CD4-positive, alpha-beta memory T cell (primary cell): ENCODE measurements at regions not wholly inside any gene's neighbourhood (a gene's known extent, or its start where the extent isn't known, plus 50 kb on each side); places are given as distances from the start of the nearest gene placed in this dataset.

Source experiments
- CTCF ChIA-PET: fragments of 350-600 bp; sonication (Branson Sonifier 250); formaldehyde crosslinking; loops from one replicate; lab custom pipeline; 2021; ENCODE audit warnings: inconsistent platforms; ENCODE audit not compliant: partially characterized antibody; lab: Charles Lee
- POLR2A ChIA-PET: fragments of 350-600 bp; sonication (Branson Sonifier 250); formaldehyde crosslinking; loops from one replicate; lab custom pipeline; 2021; ENCODE audit not compliant: partially characterized antibody; lab: Charles Lee
- DNase-seq, 5 donors: peaks; one replicate each; pipeline versions ENCODE4 v3.0.0 to v3.0.0-alpha.2; 2020 to 2022; ENCODE audit warnings: mixed read lengths in 1 of 5
- H3K27ac ChIP-seq: one replicate; pipeline ENCODE4 v1.7.0; 2013; ENCODE audit warnings: low read depth, low read length
- H3K27me3 ChIP-seq: 2 replicates; pipeline ENCODE4 v1.7.0; 2013; ENCODE audit warnings: mild to moderate bottlenecking, low read length, moderate library complexity; ENCODE audit not compliant: insufficient read depth
- H3K36me3 ChIP-seq: 2 replicates; pipeline ENCODE4 v1.7.0; 2013; ENCODE audit warnings: mild to moderate bottlenecking, low read length, moderate library complexity; ENCODE audit not compliant: insufficient read depth
- H3K4me1 ChIP-seq: 2 replicates; pipeline ENCODE4 v1.7.0; 2013; ENCODE audit warnings: mild to moderate bottlenecking, low read length, moderate library complexity; ENCODE audit not compliant: insufficient read depth
- H3K4me3 ChIP-seq, 2 donors: one replicate each; pipeline ENCODE4 v1.7.0; 2013; ENCODE audit warnings: low read length in 2 of 2, mild to moderate bottlenecking in 1 of 2
- H3K9me3 ChIP-seq, 2 donors: one replicate each; pipeline ENCODE4 v1.7.0; 2013; ENCODE audit warnings: low read length in 2 of 2, control low read depth in 1 of 2; ENCODE audit not compliant: control insufficient read depth in 1 of 2
- H3K27ac Mint-ChIP-seq, 7 donors: one replicate each; pipeline ENCODE4 v1.8.0; 2020 to 2021; ENCODE audit warnings: mixed read lengths in 7 of 7, mild to moderate bottlenecking in 6 of 7, inconsistent platforms in 3 of 7, moderate library complexity in 3 of 7
- H3K27me3 Mint-ChIP-seq, 2 donors: one replicate each; pipeline ENCODE4 v1.8.0; 2020 to 2021; ENCODE audit warnings: mixed read lengths in 2 of 2
- H3K36me3 Mint-ChIP-seq, 2 donors: one replicate each; pipeline ENCODE4 v1.8.0; 2020 to 2021; ENCODE audit warnings: mixed read lengths in 2 of 2, inconsistent platforms in 1 of 2, mild to moderate bottlenecking in 1 of 2
- H3K4me1 Mint-ChIP-seq, 4 donors: one replicate each; pipeline ENCODE4 v1.8.0; 2020 to 2021; ENCODE audit warnings: mixed read lengths in 4 of 4, mild to moderate bottlenecking in 1 of 4
- H3K4me3 Mint-ChIP-seq, 8 donors: one replicate each; pipeline ENCODE4 v1.8.0; 2020 to 2021; ENCODE audit warnings: mixed read lengths in 8 of 8, mild to moderate bottlenecking in 7 of 8, moderate library complexity in 6 of 8, inconsistent platforms in 3 of 8
- H3K9me3 Mint-ChIP-seq, 8 donors: one replicate each; pipeline ENCODE4 v1.8.0; 2020 to 2021; ENCODE audit warnings: mixed read lengths in 8 of 8, mild to moderate bottlenecking in 5 of 8, inconsistent platforms in 3 of 8, moderate library complexity in 1 of 8
- intact Hi-C: fragments of 100-400 bp; cut with micrococcal nuclease; formaldehyde crosslinking; loops from one replicate; pipeline ENCODE4 v1.15.1; 2023

GRCh38 chr15:99495430-99496301 is 70.1 kb upstream of the MEF2A start:
- Mint-ChIP-seq H3K36me3 (no peaks in the 10 kb centered on the region), H3K27ac (peak overlapping the region in 3 of 7 donors; percentile 11 to 62 (median 19)), H3K4me1 (peaks cover 0 to 4% (median under 1%) of the 10 kb centered on the region in 4 donors), H3K27me3 (peaks cover 2 to 3% of the 10 kb centered on the region in 2 donors), H3K9me3 (peaks cover 0 to 3% (median 0%) of the 10 kb centered on the region in 8 donors), H3K4me3 (peak overlapping the region in 1 of 8 donors; percentile 18)
- no peaks in the 10 kb centered on the region for H3K27me3 ChIP-seq
- H3K27ac ChIP-seq: no peak overlapping the region
- no peaks in the 10 kb centered on the region for H3K36me3 ChIP-seq
- no peaks in the 10 kb centered on the region for H3K4me1 ChIP-seq
- H3K9me3 ChIP-seq: no peaks in the 10 kb centered on the region
- POLR2A ChIA-PET: interaction anchor here (1.5 kb wide), 1 partner anchor 10 kb away, joined by 3 read pairs; no protein-coding TSS in a partner anchor
- H3K4me3 ChIP-seq: no peak overlapping the region
- DNase-seq: no peak
- intact Hi-C loops: no loop called here
- CTCF ChIA-PET: no interaction called here

- Histone ChIP-seq H3K4me1 (no peaks in the 10 kb centered on the region), H3K27me3 (no peaks in the 10 kb centered on the region), H3K36me3 (no peaks in the 10 kb centered on the region), H3K9me3 (no peaks in the 10 kb centered on the region), H3K4me3 (no peak overlapping the region), H3K27ac (no peak overlapping the region)
- Mint-ChIP-seq H3K4me1 (peaks cover 0 to 4% (median under 1%) of the 10 kb centered on the region in 4 donors), H3K36me3 (no peaks in the 10 kb centered on the region), H3K27me3 (peaks cover 0 to 2% of the 10 kb centered on the region in 2 donors), H3K9me3 (peaks cover 0 to 3% (median 0%) of the 10 kb centered on the region in 8 donors), H3K4me3 (peak overlapping the region in 1 of 8 donors; percentile 18), H3K27ac (peak overlapping the region in 2 of 7 donors; percentile 11 to 62)
- ChIA-PET POLR2A (interaction anchor here (1.5 kb wide), 1 partner anchor 11 kb away, joined by 3 read pairs; no protein-coding TSS in a partner anchor), CTCF (no interaction called here)
- no peak for DNase-seq
- intact Hi-C loops: no loop called here
These were observed 69.5 kb upstream of the MEF2A start for GRCh38 chr15:99496302-99496629.

- DNase-seq: no peak
- Mint-ChIP-seq H3K4me3 (no peak overlapping the region), H3K9me3 (peaks cover 0 to 4% (median 0%) of the 10 kb centered on the region in 8 donors), H3K27ac (no peak overlapping the region), H3K27me3 (peaks cover 0 to 12% of the 10 kb centered on the region in 2 donors), H3K36me3 (no peaks in the 10 kb centered on the region), H3K4me1 (peaks cover 0 to 4% (median 2%) of the 10 kb centered on the region in 4 donors)
- intact Hi-C loops: no loop called here
- Histone ChIP-seq H3K4me1 (no peaks in the 10 kb centered on the region), H3K9me3 (no peaks in the 10 kb centered on the region), H3K27me3 (no peaks in the 10 kb centered on the region), H3K4me3 (no peak overlapping the region), H3K36me3 (no peaks in the 10 kb centered on the region), H3K27ac (no peak overlapping the region)
- CTCF ChIA-PET: no interaction called here
- POLR2A ChIA-PET: no interaction called here
These were observed 63.6 kb upstream of the MEF2A start for GRCh38 chr15:99502182-99502581.

GRCh38 chr15:99502661-99503060 is 63.1 kb upstream of the MEF2A start:
- no peak overlapping the region for H3K4me3 Mint-ChIP-seq
- no peaks in the 10 kb centered on the region for H3K27me3 ChIP-seq
- no peaks in the 10 kb centered on the region for H3K9me3 ChIP-seq
- ChIA-PET POLR2A (no interaction called here), CTCF (no interaction called here)
- no peak overlapping the region for H3K27ac ChIP-seq
- H3K27me3 Mint-ChIP-seq: peaks cover 0 to 12% of the 10 kb centered on the region in 2 donors
- no peak overlapping the region for H3K4me3 ChIP-seq
- H3K9me3 Mint-ChIP-seq: peaks cover 0 to 4% (median 0%) of the 10 kb centered on the region in 8 donors
- peak overlapping the region in 1 of 7 donors; percentile 23 for H3K27ac Mint-ChIP-seq
- H3K4me1 ChIP-seq: no peaks in the 10 kb centered on the region
- peaks cover 0 to 4% (median 2%) of the 10 kb centered on the region in 4 donors for H3K4me1 Mint-ChIP-seq
- H3K36me3 ChIP-seq: no peaks in the 10 kb centered on the region
- DNase-seq: no peak
- H3K36me3 Mint-ChIP-seq: no peaks in the 10 kb centered on the region
- intact Hi-C loops: no loop called here

GRCh38 chr15:99503411-99503810 is 62.4 kb upstream of the MEF2A start:
- no peaks in the 10 kb centered on the region for H3K36me3 ChIP-seq
- no peak for DNase-seq
- Mint-ChIP-seq H3K4me3 (no peak overlapping the region), H3K27ac (no peak overlapping the region), H3K36me3 (no peaks in the 10 kb centered on the region), H3K9me3 (peaks cover 0 to 4% (median 0%) of the 10 kb centered on the region in 8 donors), H3K4me1 (peaks cover 0 to 4% (median 2%) of the 10 kb centered on the region in 4 donors), H3K27me3 (peaks cover 0 to 12% of the 10 kb centered on the region in 2 donors)
- intact Hi-C loops: no loop called here
- no peak overlapping the region for H3K4me3 ChIP-seq
- H3K27me3 ChIP-seq: no peaks in the 10 kb centered on the region
- CTCF ChIA-PET: no interaction called here
- H3K9me3 ChIP-seq: no peaks in the 10 kb centered on the region
- no peaks in the 10 kb centered on the region for H3K4me1 ChIP-seq
- POLR2A ChIA-PET: no interaction called here
- H3K27ac ChIP-seq: no peak overlapping the region

GRCh38 chr15:99504071-99504822 is 61.5 kb upstream of the MEF2A start:
- POLR2A ChIA-PET: no interaction called here
- intact Hi-C loops: no loop called here
- CTCF ChIA-PET: interaction anchor here (0.6 to 1.5 kb wide), 5 partner anchors 9 to 1342 kb away, joined by 3 to 5 read pairs (median 3); no protein-coding TSS in a partner anchor

More at GRCh38 chr15:99504071-99504822, 61.5 kb upstream of the MEF2A start:
- Mint-ChIP-seq H3K4me3 (no peak overlapping the region), H3K27ac (peak overlapping the region in 1 of 7 donors; percentile 36), H3K9me3 (peaks cover 0 to 4% (median 0%) of the 10 kb centered on the region in 8 donors), H3K4me1 (peaks cover 0 to 4% (median 2%) of the 10 kb centered on the region in 4 donors), H3K36me3 (no peaks in the 10 kb centered on the region), H3K27me3 (peaks cover 0 to 12% of the 10 kb centered on the region in 2 donors)
- DNase-seq: no peak
- H3K9me3 ChIP-seq: no peaks in the 10 kb centered on the region
- H3K27me3 ChIP-seq: no peaks in the 10 kb centered on the region
- H3K27ac ChIP-seq: no peak overlapping the region
- no peaks in the 10 kb centered on the region for H3K4me1 ChIP-seq
- no peaks in the 10 kb centered on the region for H3K36me3 ChIP-seq
- H3K4me3 ChIP-seq: no peak overlapping the region
